Renal pelvis (tissue), 1 donor: ENCODE measurements at regions not wholly inside any gene's neighbourhood (a gene's known extent, or its start where the extent isn't known, plus 50 kb on each side); places are given as distances from the start of the nearest gene placed in this dataset.

Source experiments
- DNase-seq: peaks from one replicate; pipeline ENCODE4 v3.0.0-alpha.2; 2013

- no peak for DNase-seq
Observed at GRCh38 chr12:24603371-24603770, 345.5 kb downstream of the BCAT1 start.

GRCh38 chr12:24600996-24601395, 347.9 kb downstream of the BCAT1 start:
- DNase-seq = no peak

- DNase-seq = no peak
Observed at GRCh38 chr12:24600551-24600950, 348.4 kb downstream of the BCAT1 start.

- DNase-seq = no peak
Observed at GRCh38 chr12:24599736-24600135, 349.2 kb downstream of the BCAT1 start.

- DNase-seq = no peak
Observed at GRCh38 chr12:24597580-24597979, 351.3 kb downstream of the BCAT1 start.

DNA sequence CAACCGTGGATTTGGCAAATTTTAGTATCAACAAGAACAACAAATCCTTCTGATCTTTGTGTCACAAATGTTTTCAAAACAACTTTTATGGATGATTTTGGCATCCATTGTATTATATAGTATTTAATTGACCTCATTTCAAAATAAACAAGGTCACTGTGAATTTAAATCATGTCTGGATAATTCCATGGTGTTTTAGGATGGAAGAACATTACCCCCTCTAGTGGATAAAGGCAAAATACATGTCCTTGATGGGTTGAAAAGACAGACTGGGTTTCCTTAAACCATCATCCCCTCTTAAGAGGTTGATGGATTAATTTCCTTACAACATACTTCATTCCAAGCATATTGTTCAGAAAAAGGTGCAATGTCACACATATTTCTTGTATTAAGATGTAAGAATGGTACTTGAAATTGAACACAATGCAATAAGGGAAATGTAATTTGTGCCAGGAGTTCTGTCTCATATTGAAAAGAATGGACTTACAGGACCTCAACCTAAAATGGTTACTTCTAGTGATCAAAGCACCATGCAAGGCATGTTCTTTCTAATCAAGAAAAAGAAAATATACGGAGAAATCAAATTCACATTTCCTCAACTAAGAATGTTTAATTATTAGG, 352.0 kb downstream of the BCAT1 start:
- peak; percentile 33 for DNase-seq

GRCh38 chr12:24595652-24596235, 353.2 kb downstream of the BCAT1 start:
- no peak for DNase-seq

DNA sequence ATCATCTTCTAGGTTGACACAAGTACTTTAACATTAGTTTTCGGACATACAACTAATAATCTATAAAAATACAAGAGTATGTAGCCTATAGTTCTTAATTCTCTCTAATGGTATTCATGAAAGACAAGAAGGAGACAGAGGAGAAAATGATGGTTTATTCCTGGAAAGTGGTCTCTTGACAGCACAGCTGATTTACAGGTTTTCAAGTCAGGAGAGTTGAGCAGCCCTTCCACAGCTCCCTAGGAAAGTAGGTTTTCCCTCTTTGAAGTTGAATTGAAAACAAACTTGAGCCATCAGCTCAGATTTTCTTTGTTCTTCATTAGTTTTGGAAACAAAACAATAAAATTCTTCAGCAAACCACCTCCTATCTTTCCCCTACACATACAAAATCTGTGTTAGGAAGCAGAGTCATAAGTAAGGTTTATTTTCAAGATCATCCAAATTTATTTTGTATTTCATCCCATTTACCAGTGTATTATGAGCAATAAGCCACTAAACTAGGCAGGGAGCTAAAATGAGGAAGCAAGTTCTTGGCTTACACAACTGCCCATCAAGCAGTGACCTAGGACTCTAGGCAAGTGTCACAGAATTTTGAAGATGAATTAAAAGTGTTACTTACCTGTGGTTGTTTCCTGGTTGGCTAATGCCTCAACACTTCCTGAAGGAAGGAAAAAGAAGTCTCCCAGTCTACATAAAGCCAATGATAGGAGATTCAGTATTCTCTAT, 357.0 kb downstream of the BCAT1 start:
- peak; percentile 37 for DNase-seq

DNA sequence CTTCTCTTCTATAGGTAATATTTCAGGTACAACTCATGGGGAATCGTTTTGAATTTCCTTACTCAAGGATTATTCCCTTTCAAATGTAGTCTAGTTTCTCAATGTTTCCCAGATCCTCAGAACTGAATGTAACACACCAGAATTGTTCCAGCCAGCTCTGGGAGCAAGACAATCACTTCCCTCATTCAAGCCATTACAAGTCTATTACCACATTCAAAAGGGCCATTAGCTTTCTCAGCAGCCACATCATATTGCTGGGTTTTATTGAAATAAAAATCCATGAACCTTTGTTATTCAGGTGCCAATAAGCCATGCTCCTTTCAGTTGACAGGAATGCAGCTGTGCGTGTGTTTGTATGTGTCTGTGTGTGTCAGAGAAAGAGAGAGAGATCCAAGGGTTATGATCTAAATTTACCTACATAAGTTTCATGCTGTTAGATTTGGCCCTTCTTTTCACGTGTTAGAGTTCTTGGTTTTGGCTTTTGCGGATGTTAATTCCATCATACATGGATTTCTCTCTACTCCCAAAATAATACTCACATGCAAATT, 357.7 kb downstream of the BCAT1 start:
- DNase-seq = no peak

- DNase-seq = no peak
Observed at GRCh38 chr12:24586293-24586692, 362.6 kb downstream of the BCAT1 start.

GRCh38 chr12:24584032-24584675, 364.7 kb downstream of the BCAT1 start:
- DNase-seq = no peak

- no peak for DNase-seq
Observed at GRCh38 chr12:24582954-24583601, 365.8 kb downstream of the BCAT1 start.

- no peak for DNase-seq
Observed at GRCh38 chr12:24574538-24574937, 374.4 kb downstream of the BCAT1 start.

DNA sequence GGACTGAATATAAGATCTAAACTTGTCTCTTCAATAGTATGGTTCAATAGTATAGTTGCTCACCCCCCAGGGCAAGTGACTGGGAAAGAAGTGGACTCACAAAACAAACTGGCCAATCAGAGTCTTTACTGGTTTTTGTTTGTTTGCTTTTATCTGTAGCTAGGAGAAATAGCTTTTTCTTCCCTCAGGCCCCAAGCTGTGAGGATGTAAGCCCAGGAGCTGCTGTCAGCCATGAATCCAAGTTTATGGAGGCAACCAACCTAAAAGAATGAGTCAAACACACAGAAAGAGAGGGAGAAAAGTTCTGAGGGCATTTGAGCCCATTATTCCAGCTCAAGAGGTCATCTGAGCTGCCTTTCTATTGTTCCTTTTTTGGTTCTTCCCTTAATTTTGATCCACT, 375.3 kb downstream of the BCAT1 start:
- no peak for DNase-seq

- DNase-seq = no peak
Observed at GRCh38 chr12:24565300-24565699, 383.6 kb downstream of the BCAT1 start.

DNA sequence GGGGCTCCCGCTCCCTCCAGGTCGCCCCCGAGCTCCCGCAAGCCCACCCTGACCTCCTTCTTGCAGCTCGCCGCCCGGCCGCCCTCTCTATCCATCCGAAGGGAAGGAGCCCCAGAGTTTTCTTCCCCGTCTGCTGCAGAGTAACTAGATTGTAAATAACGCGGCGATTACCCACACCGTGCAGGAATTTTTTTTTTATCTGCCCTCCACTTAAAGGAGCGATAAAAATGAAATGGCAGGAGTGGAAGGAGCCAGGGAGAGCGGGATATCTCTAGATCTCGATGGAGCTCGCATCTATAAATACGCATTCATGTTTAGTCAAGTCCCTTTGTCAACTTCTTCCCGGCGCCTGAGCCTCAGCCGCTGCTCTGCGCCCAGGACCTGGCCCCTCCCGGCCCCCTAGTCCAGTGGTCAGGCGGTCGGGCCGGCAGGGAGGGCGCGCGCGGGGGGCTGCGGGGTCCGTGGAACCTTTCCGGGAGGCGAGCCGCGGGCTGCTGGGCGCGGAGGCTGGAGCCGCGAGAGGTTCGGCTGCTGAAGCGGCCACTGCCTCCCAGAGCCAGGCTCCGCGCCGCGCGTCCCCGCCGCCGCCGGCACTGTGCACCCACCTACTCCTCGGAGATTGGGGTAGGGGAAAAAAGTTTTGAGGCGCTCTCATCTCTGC, 386.0 kb downstream of the BCAT1 start:
- peak; percentile 61 for DNase-seq

- peak; percentile 87 for DNase-seq
Observed at GRCh38 chr12:24561882-24562770, 386.8 kb downstream of the BCAT1 start.

GRCh38 chr12:24561411-24561871, 387.5 kb downstream of the BCAT1 start:
- DNase-seq = peak; percentile 57

DNA sequence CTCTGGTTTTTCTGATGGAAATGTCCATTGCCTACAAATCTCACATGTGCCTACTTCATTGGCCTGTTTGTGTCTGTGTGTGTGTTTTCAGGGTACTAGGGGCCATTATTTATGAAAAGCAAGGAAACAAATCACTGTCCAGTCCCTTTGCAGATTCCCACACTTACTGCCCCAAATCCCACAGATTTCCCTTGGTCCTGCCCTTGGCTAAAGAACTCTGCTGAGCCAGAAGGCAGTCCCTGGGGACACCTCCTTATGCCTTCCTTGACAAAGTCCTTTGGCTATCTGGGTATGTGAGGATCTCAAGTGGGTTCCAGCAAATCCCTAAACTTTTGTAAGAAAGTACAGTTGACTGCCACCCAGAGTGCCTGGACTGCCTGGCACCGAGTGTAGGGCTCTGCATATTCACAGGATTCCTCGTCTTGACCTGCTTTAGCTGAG, 388.1 kb downstream of the BCAT1 start:
- DNase-seq = no peak

GRCh38 chr12:24560192-24560775, 388.6 kb downstream of the BCAT1 start:
- DNase-seq = peak; percentile 20
